ENCODE measurements at regions not wholly inside any gene's neighbourhood (a gene's known extent, or its start where the extent isn't known, plus 50 kb on each side); places are given as distances from the start of the nearest gene placed in this dataset.

- DNase-seq (ENCODE audit: low read depth in 2 of 2) = no peak
Observed at GRCh38 chr17:31715446-31715845, 143.6 kb downstream of the COPRS start.

GRCh38 chr17:31704483-31704882, 154.6 kb downstream of the COPRS start:
- no peak for DNase-seq (ENCODE audit: low read depth in 2 of 2)

GRCh38 chr17:31702041-31702440, 157.0 kb downstream of the COPRS start:
- DNase-seq (ENCODE audit: low read depth in 2 of 2) = no peak

GRCh38 chr17:31700973-31701372, 158.1 kb downstream of the COPRS start:
- no peak for DNase-seq (ENCODE audit: low read depth in 2 of 2)

- no peak for DNase-seq (ENCODE audit: low read depth in 2 of 2)
Observed at GRCh38 chr17:31699886-31700285, 159.2 kb downstream of the COPRS start.

GRCh38 chr17:31699281-31699680, 159.8 kb downstream of the COPRS start:
- DNase-seq (ENCODE audit: low read depth in 2 of 2) = no peak

- no peak for DNase-seq (ENCODE audit: low read depth in 2 of 2)
Observed at GRCh38 chr17:31698751-31699150, 160.3 kb downstream of the COPRS start.

- no peak for DNase-seq (ENCODE audit: low read depth in 2 of 2)
Observed at GRCh38 chr17:31697838-31698237, 161.2 kb downstream of the COPRS start.

- no peak for DNase-seq (ENCODE audit: low read depth in 2 of 2)
Observed at GRCh38 chr17:31696703-31697325, 162.2 kb downstream of the COPRS start.

GRCh38 chr17:31696184-31696602, 162.9 kb downstream of the COPRS start:
- no peak for DNase-seq (ENCODE audit: low read depth in 2 of 2)

GRCh38 chr17:31695456-31696090, 163.5 kb downstream of the COPRS start:
- no peak for DNase-seq (ENCODE audit: low read depth in 2 of 2)

- no peak for DNase-seq (ENCODE audit: low read depth in 2 of 2)
Observed at GRCh38 chr17:31693433-31694220, 165.4 kb downstream of the COPRS start.

GRCh38 chr17:31692632-31693031, 166.4 kb downstream of the COPRS start:
- DNase-seq (ENCODE audit: low read depth in 2 of 2) = no peak

GRCh38 chr17:31692027-31692426, 167.0 kb downstream of the COPRS start:
- no peak for DNase-seq (ENCODE audit: low read depth in 2 of 2)

- no peak for DNase-seq (ENCODE audit: low read depth in 2 of 2)
Observed at GRCh38 chr17:31691251-31691905, 167.7 kb downstream of the COPRS start.

- no peak for DNase-seq (ENCODE audit: low read depth in 2 of 2)
Observed at GRCh38 chr17:31690151-31690551, 168.9 kb downstream of the COPRS start.

- DNase-seq (ENCODE audit: low read depth in 2 of 2) = no peak
Observed at GRCh38 chr17:31688701-31689100, 170.3 kb downstream of the COPRS start.

GRCh38 chr17:31687505-31688126, 171.4 kb downstream of the COPRS start:
- no peak for DNase-seq (ENCODE audit: low read depth in 2 of 2)

GRCh38 chr17:31686495-31686894, 172.5 kb downstream of the COPRS start:
- DNase-seq (ENCODE audit: low read depth in 2 of 2) = no peak

GRCh38 chr17:31684901-31685300, 174.1 kb downstream of the COPRS start:
- DNase-seq (ENCODE audit: low read depth in 2 of 2) = no peak

GRCh38 chr17:31680126-31680525, 178.9 kb downstream of the COPRS start:
- no peak for DNase-seq (ENCODE audit: low read depth in 2 of 2)

GRCh38 chr17:31679667-31680066, 179.4 kb downstream of the COPRS start:
- DNase-seq (ENCODE audit: low read depth in 2 of 2) = no peak
